Prostate gland (tissue), 2 donors: ENCODE measurements at regions not wholly inside any gene's neighbourhood (a gene's known extent, or its start where the extent isn't known, plus 50 kb on each side); places are given as distances from the start of the nearest gene placed in this dataset.

Experiments
- POLR2A ChIP-seq: fragments of 450-650 bp; IDR thresholded peaks from one replicate; pipeline ENCODE4 v1.6.1; 2016; ENCODE audit warnings: antibody characterized with exemption, mild to moderate bottlenecking
- POLR2AphosphoS5 ChIP-seq: sonication (generic); formaldehyde crosslinking; IDR thresholded peaks from one replicate; pipeline ENCODE4 v1.6.1; 2017; ENCODE audit warnings: antibody characterized with exemption
- TF ChIP-seq, protein P1 (sequence below), 4 experiments: fragments of 200-600 bp in 2 of 4; fragments of 450-650 bp in 2 of 4; sonication (generic) in 2 of 4; IDR thresholded peaks; 1 replicate in 3 of 4; 2 replicates in 1 of 4; pipeline ENCODE4 v1.5.1; 2016 to 2019; ENCODE audit warnings: antibody characterized with exemption in 4 of 4, mild to moderate bottlenecking in 2 of 4, moderate library complexity in 2 of 4

DNA sequence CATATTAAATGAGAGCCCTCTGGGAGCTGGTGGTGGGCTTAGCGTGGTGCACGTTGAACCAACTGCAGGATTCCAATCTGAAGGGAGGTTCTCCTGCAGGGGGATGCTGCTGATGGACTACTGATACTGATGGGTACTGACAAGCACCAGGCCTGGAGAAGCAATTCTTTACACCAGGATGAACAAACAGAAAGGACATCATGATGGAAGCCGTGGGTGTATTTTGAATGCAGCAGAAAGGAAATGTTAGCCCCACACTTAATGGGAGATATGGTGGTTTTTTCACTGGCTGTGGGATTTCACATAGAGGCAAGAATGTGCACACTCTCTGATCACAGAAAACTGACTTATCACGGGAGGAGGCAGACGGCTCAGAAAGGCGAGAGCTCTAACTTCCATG lies 299.7 kb downstream of the TEX29 start:
- TF ChIP-seq POLR2A (no peak), POLR2AphosphoS5 (no peak)
- TF ChIP-seq, protein P1, sequence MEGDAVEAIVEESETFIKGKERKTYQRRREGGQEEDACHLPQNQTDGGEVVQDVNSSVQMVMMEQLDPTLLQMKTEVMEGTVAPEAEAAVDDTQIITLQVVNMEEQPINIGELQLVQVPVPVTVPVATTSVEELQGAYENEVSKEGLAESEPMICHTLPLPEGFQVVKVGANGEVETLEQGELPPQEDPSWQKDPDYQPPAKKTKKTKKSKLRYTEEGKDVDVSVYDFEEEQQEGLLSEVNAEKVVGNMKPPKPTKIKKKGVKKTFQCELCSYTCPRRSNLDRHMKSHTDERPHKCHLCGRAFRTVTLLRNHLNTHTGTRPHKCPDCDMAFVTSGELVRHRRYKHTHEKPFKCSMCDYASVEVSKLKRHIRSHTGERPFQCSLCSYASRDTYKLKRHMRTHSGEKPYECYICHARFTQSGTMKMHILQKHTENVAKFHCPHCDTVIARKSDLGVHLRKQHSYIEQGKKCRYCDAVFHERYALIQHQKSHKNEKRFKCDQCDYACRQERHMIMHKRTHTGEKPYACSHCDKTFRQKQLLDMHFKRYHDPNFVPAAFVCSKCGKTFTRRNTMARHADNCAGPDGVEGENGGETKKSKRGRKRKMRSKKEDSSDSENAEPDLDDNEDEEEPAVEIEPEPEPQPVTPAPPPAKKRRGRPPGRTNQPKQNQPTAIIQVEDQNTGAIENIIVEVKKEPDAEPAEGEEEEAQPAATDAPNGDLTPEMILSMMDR (IDR thresholded peaks at IDR 0.05) = no peak
